GM06990 (cell line): ENCODE measurements at regions not wholly inside any gene's neighbourhood (a gene's known extent, or its start where the extent isn't known, plus 50 kb on each side); places are given as distances from the start of the nearest gene placed in this dataset.

Source experiments
- DNase-seq: peaks from one replicate; pipeline ENCODE4 v3.0.0-alpha.2; 2011; ENCODE audit not compliant: insufficient read length; ENCODE audit errors: extremely low read depth
- H3K27me3 ChIP-seq: replicated peaks from 2 replicates; pipeline ENCODE4 v1.6.0; 2011; ENCODE audit warnings: low read length; ENCODE audit not compliant: control insufficient read depth, insufficient read depth
- H3K36me3 ChIP-seq: 2 replicates; pipeline ENCODE4 v1.5.1; 2011; ENCODE audit warnings: low read length; ENCODE audit not compliant: control insufficient read depth, insufficient read depth
- H3K4me3 ChIP-seq: replicated peaks from 2 replicates; pipeline ENCODE4 v1.5.1; 2011; ENCODE audit warnings: low read depth, mild to moderate bottlenecking, control low read depth, low read length
- CTCF ChIP-seq: IDR thresholded peaks from 2 replicates; pipeline ENCODE4 v1.5.1; 2011; ENCODE audit warnings: low read length, control low read depth, mild to moderate bottlenecking, inconsistent platforms; ENCODE audit not compliant: insufficient read depth, poor library complexity, severe bottlenecking

GRCh38 chr9:86788456-86788855 lies 158.8 kb downstream of the GAS1 start:
- Histone ChIP-seq H3K4me3 (no peak overlapping the region), H3K27me3 (no peaks in the 10 kb centered on the region), H3K36me3 (no peaks in the 10 kb centered on the region)
- DNase-seq: no peak
- no peak for TF ChIP-seq CTCF

- no peak for DNase-seq
- Histone ChIP-seq H3K4me3 (no peak overlapping the region), H3K36me3 (no peaks in the 10 kb centered on the region), H3K27me3 (no peaks in the 10 kb centered on the region)
- TF ChIP-seq CTCF: no peak
Measured at GRCh38 chr9:86783884-86784283, 163.4 kb downstream of the GAS1 start.

DNA sequence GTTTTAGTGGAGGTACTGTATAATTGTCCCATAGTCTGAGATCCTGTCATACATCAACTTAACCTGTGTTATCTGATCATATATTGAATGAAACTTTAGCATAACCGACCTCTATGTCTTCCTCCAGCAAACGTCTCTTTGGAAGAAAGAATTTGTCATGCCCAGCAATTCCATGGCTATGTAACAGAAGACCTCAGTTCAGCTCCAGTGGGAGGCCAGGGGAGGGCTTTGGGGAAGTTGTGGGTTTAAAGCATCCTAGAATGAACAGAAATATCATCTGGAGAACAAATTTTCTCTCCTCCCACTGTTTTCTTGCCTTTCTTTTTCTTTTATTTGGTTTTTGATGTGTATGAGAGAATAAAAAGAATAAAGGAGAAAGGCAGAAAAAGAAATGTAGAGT lies 164.5 kb downstream of the GAS1 start:
- no peak for TF ChIP-seq CTCF
- Histone ChIP-seq H3K4me3 (no peak overlapping the region), H3K27me3 (no peaks in the 10 kb centered on the region), H3K36me3 (no peaks in the 10 kb centered on the region)
- no peak for DNase-seq

- Histone ChIP-seq H3K36me3 (no peaks in the 10 kb centered on the region), H3K27me3 (no peaks in the 10 kb centered on the region), H3K4me3 (no peak overlapping the region)
- TF ChIP-seq CTCF: no peak
- DNase-seq: no peak
Measured at GRCh38 chr9:86778761-86779160, 168.5 kb downstream of the GAS1 start.

DNA sequence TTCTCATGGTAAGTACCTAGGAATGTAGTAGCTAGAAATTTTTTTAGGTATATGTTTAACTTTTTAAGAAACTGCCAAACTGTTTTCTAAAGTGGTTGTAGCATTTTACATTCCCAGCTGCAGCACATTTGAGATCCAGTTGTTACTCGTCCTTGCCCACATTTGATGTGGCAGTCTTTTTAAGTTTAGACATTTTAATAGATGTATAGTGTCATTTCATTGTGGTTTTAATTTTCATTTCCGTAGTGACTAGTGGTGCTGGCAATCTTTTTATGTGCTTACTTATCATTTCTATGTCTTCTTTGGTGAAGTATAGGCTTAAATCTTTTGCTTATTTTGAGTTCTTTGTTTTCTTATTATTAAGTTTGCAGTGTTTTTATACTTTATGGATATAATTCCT lies 171.6 kb downstream of the GAS1 start:
- TF ChIP-seq CTCF: no peak
- Histone ChIP-seq H3K4me3 (no peak overlapping the region), H3K36me3 (no peaks in the 10 kb centered on the region), H3K27me3 (no peaks in the 10 kb centered on the region)
- DNase-seq: no peak

DNA sequence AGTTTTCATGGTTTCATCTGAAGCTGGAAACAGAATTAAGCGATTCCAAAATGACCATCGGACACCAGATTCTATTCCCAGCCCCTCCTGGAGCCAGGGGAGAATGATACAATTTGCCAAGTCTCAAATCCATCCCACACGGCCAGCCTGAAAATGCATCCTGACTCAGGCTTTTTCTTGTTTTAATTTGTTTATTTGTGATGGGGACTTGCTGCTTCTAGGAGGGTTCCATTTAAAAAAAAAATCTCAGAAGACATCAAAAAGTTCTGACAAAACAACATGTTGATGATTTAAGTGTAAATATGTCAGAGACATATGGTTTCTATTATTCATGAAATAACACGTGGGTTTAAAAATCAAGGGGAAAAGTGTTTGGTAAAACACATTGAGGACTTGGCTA lies 173.2 kb downstream of the GAS1 start:
- Histone ChIP-seq H3K4me3 (no peak overlapping the region), H3K27me3 (no peaks in the 10 kb centered on the region), H3K36me3 (no peaks in the 10 kb centered on the region)
- DNase-seq: no peak
- TF ChIP-seq CTCF: no peak
